Thoracic aorta (tissue), 2 donors: ENCODE measurements at regions not wholly inside any gene's neighbourhood (a gene's known extent, or its start where the extent isn't known, plus 50 kb on each side); places are given as distances from the start of the nearest gene placed in this dataset.
"Not testable (repeated sequence)": the region's sequence is repeated elsewhere in the genome, so short reads cannot be mapped to it uniquely, and the experiment has no call there.

Experiments used
- ATAC-seq: fragments of 150-250 bp; one replicate; pipeline ENCODE4 v1.8.0; 2017; ENCODE audit warnings: low read depth; ENCODE audit not compliant: insufficient number of reproducible peaks, low FRiP score
- DNase-seq: peaks from one replicate; pipeline ENCODE4 v3.0.0-alpha.2; 2020; ENCODE audit warnings: low spot score
- H3K27ac ChIP-seq, 2 donors: fragments of 200-600 bp; sonication (generic); 1 replicate in 1 of 2; 2 replicates in 1 of 2; pipeline ENCODE4 v1.5.1; 2016; ENCODE audit warnings: mild to moderate bottlenecking in 2 of 2, moderate library complexity in 2 of 2
- H3K27me3 ChIP-seq: fragments of 200-600 bp; sonication (generic); replicated peaks from 2 replicates; pipeline ENCODE4 v1.6.0; 2016; ENCODE audit warnings: mild to moderate bottlenecking; ENCODE audit not compliant: insufficient read depth
- H3K36me3 ChIP-seq: fragments of 200-600 bp; sonication (generic); one replicate; pipeline ENCODE4 v1.5.1; 2016
- H3K4me1 ChIP-seq, 2 donors: fragments of 200-600 bp; sonication (generic); 1 replicate in 1 of 2; 2 replicates in 1 of 2; pipeline versions ENCODE4 v1.5.1 to v1.6.0; 2016; ENCODE audit warnings: low read depth in 2 of 2, mild to moderate bottlenecking in 1 of 2; ENCODE audit not compliant: control insufficient read depth in 1 of 2
- H3K4me3 ChIP-seq: fragments of 200-600 bp; sonication (generic); 2 replicates; pipeline ENCODE4 v1.5.1; 2016; ENCODE audit warnings: mild to moderate bottlenecking
- H3K9me3 ChIP-seq: fragments of 200-600 bp; sonication (generic); 2 replicates; pipeline ENCODE4 v1.5.1; 2016
- CTCF ChIP-seq: fragments of 200-600 bp; sonication (generic); IDR thresholded peaks from one replicate; pipeline ENCODE4 v1.5.1; 2019; ENCODE audit warnings: antibody characterized with exemption

- no peak overlapping the region for H3K4me3 ChIP-seq
- no peaks in the 10 kb centered on the region for H3K4me1 ChIP-seq
- H3K36me3 ChIP-seq = no peaks in the 10 kb centered on the region
- no peak overlapping the region for H3K27ac ChIP-seq
- ATAC-seq (no peak), DNase-seq (no peak)
- no peaks in the 10 kb centered on the region for H3K27me3 ChIP-seq
- H3K9me3 ChIP-seq = no peaks in the 10 kb centered on the region
- no peak for TF ChIP-seq CTCF
Measured at GRCh38 chr9:65405253-65405652, 120.2 kb upstream of the FOXD4L5 start.

DNA sequence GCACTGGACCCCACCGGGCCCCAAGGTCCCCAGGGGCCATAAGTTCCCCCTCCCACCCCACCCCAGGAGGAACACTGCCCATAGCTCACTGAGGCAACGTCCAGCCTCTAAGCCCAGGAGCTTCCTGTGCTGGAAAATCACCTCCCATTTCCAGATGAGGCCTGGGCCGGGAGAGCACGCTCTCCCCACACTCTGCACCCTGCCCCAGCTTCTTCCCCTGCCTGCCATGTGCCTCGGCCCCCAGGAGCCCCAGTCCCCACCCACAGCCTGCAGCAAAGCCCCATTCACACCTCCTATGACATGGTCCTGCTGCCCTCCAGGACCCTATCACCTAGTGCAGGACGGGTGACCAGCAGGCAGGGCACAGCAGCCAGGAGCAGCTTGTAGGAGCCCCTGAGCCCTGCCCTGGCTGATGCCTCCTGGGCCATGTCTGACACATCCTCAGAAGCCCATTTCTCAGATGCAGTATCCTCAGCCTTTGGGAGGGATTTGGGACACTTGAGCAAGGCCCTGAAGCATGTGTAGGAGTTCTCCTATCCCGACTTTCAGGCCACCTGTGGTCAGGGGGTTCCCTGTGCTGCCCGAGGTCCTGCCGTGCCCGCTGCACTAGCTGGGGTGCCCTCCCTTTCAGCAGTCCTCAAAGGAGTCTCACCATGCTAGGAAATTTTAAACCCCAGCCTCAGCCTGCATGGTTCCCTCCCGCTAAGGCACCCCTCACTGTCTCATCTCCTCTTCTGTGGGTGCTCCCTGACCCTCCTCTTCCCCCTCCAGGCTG lies 119.4 kb upstream of the FOXD4L5 start:
- Histone ChIP-seq H3K27ac (no peak overlapping the region), H3K36me3 (no peaks in the 10 kb centered on the region), H3K9me3 (no peaks in the 10 kb centered on the region), H3K4me1 (no peaks in the 10 kb centered on the region), H3K4me3 (no peak overlapping the region), H3K27me3 (no peaks in the 10 kb centered on the region)
- ATAC-seq (no peak), DNase-seq (no peak)
- TF ChIP-seq CTCF = no peak

DNA sequence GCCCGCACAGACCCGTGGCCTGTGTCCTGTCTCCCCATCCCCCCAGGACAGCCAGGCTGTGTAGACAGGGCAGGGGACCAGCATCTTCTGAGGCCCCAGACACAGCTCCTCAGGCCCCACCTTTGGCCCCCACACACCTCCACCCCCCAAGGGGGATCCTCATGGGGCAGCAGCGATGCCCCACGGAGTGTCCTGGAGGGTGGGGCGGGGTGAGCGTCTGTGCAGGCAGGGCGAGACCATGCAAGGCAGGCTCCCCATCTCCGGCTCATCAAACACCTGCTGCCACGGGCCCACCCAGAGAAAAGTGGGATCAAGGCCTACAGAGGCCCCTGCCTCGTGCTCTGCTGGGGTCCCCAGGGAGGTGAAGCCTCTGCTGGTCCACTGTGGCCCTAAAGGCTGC lies 118.7 kb upstream of the FOXD4L5 start:
- ATAC-seq (no peak), DNase-seq (no peak)
- TF ChIP-seq CTCF = no peak
- Histone ChIP-seq H3K27ac (no peak overlapping the region), H3K27me3 (no peaks in the 10 kb centered on the region), H3K4me3 (no peak overlapping the region), H3K9me3 (no peaks in the 10 kb centered on the region), H3K4me1 (no peaks in the 10 kb centered on the region), H3K36me3 (no peaks in the 10 kb centered on the region)

DNA sequence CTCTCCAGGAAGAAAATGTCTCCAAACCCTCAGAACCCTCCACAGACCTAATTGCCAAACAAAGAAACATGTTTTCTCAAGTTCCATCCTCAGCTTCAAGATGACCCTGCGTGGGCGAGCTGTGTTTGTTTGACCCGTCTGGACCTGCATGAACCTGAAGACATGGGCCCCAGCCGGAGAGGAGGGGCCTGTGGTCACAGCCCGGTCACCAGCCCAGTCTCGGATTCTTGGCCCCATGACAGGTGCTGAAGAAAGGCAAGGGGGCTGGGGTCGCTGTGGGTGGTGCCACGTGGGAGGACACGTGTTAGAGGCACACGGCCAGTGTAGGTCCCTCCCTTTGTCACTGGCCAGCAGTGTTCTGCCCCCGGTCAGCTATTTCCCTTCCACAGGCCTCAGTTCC lies 118.1 kb upstream of the FOXD4L5 start:
- not testable (repeated sequence) for DNase-seq, H3K36me3 ChIP-seq, H3K9me3 ChIP-seq, H3K4me1 ChIP-seq, H3K27me3 ChIP-seq, H3K27ac ChIP-seq, H3K4me3 ChIP-seq, ATAC-seq

- not testable (repeated sequence) for DNase-seq, H3K4me1 ChIP-seq, H3K27ac ChIP-seq, H3K27me3 ChIP-seq, H3K9me3 ChIP-seq, H3K36me3 ChIP-seq, H3K4me3 ChIP-seq, ATAC-seq
Measured at GRCh38 chr9:65402206-65402870, 117.3 kb upstream of the FOXD4L5 start.

DNA sequence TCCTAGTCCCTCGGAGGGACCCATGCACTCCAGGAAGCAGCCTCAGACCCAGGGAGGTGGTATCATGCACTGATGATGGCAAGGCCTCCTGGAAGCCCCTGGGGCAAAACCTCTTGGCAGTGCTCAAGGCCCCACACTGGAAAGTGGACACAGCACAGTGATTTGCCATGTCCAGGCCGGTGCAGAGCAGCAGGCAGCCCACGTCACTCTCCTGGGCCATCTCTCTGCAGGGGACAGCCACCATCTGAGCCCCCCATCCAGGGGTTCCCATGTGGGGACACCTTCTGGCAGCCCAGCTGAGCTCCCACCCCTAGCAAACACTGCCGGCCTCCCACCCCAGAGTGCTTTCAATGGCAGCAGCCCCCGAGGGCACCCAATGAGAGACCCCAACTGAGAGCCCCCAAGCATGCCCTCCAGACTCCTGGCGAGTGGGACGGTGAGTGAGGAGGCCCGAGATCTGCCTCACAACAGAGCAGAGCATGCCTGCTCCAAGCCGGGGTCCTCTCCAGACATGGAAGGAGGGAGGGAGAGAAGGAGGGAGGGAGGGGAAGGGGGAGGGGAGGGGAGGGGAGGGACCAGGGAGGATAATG lies 116.5 kb upstream of the FOXD4L5 start:
- H3K36me3 ChIP-seq, DNase-seq, ATAC-seq, H3K4me1 ChIP-seq, H3K27me3 ChIP-seq, H3K27ac ChIP-seq, H3K4me3 ChIP-seq, H3K9me3 ChIP-seq: not testable (repeated sequence)
